ENCODE measurements at regions not wholly inside any gene's neighbourhood (a gene's known extent, or its start where the extent isn't known, plus 50 kb on each side); places are given as distances from the start of the nearest gene placed in this dataset.

- TF ChIP-seq, protein P1, sequence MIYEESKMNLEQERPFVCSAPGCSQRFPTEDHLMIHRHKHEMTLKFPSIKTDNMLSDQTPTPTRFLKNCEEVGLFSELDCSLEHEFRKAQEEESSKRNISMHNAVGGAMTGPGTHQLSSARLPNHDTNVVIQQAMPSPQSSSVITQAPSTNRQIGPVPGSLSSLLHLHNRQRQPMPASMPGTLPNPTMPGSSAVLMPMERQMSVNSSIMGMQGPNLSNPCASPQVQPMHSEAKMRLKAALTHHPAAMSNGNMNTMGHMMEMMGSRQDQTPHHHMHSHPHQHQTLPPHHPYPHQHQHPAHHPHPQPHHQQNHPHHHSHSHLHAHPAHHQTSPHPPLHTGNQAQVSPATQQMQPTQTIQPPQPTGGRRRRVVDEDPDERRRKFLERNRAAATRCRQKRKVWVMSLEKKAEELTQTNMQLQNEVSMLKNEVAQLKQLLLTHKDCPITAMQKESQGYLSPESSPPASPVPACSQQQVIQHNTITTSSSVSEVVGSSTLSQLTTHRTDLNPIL (CRISPR knock-in tag; IDR thresholded peaks at IDR 0.05; ENCODE audit: low read depth): no peak
- no peak for TF ChIP-seq TCF4 (CRISPR knock-in tag; IDR thresholded peaks at IDR 0.05; ENCODE audit: borderline replicate concordance)
- TF ChIP-seq BACH2 (CRISPR knock-in tag; IDR thresholded peaks at IDR 0.05; ENCODE audit: borderline replicate concordance): no peak
- no peak for TF ChIP-seq ZNF8 (CRISPR knock-in tag; IDR thresholded peaks at IDR 0.05)
- TF ChIP-seq, protein P2, sequence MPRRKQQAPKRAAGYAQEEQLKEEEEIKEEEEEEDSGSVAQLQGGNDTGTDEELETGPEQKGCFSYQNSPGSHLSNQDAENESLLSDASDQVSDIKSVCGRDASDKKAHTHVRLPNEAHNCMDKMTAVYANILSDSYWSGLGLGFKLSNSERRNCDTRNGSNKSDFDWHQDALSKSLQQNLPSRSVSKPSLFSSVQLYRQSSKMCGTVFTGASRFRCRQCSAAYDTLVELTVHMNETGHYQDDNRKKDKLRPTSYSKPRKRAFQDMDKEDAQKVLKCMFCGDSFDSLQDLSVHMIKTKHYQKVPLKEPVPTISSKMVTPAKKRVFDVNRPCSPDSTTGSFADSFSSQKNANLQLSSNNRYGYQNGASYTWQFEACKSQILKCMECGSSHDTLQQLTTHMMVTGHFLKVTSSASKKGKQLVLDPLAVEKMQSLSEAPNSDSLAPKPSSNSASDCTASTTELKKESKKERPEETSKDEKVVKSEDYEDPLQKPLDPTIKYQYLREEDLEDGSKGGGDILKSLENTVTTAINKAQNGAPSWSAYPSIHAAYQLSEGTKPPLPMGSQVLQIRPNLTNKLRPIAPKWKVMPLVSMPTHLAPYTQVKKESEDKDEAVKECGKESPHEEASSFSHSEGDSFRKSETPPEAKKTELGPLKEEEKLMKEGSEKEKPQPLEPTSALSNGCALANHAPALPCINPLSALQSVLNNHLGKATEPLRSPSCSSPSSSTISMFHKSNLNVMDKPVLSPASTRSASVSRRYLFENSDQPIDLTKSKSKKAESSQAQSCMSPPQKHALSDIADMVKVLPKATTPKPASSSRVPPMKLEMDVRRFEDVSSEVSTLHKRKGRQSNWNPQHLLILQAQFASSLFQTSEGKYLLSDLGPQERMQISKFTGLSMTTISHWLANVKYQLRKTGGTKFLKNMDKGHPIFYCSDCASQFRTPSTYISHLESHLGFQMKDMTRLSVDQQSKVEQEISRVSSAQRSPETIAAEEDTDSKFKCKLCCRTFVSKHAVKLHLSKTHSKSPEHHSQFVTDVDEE (CRISPR knock-in tag; IDR thresholded peaks at IDR 0.05): no peak
- TF ChIP-seq ZNF70 (CRISPR knock-in tag; IDR thresholded peaks at IDR 0.05): no peak
- no peak for TF ChIP-seq ESRRG (CRISPR knock-in tag; IDR thresholded peaks at IDR 0.05)
- TF ChIP-seq TOX (CRISPR knock-in tag; IDR thresholded peaks at IDR 0.05; ENCODE audit: borderline replicate concordance): no peak
- no peak for TF ChIP-seq ISL1 (CRISPR knock-in tag; IDR thresholded peaks at IDR 0.05)
- no peak for TF ChIP-seq ZNF565 (CRISPR knock-in tag; conservative IDR thresholded peaks at IDR 0.05; ENCODE audit: low read depth)
- no peak for ATAC-seq
Measured at GRCh38 chr2:104430852-104431251, 423.1 kb upstream of the POU3F3 start.

DNA sequence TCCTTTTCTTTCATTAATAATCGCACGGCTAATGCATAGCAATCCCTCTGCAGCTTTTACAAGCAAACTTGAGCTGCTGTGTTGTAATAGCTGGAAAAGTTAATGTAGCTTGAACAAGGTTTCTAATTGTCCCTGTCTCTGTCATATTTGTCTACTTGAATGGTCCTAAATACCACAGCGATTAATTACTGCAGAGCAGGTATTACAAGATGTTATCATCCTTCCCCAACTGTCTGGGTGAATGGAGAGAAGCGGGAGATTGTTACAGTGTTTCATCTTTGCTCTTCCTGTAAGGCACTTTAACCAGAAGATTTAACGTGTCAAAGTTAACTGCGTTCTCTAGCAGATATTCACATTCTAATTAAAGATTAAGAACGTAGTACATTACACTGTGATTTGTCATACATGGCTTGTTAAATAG is 422.2 kb upstream of the POU3F3 start:
- TF ChIP-seq OSR1 (CRISPR knock-in tag; IDR thresholded peaks at IDR 0.05): no peak
- no peak for TF ChIP-seq ZNF70 (CRISPR knock-in tag; IDR thresholded peaks at IDR 0.05)
- no peak for ATAC-seq

GRCh38 chr2:104432401-104432800 is 421.5 kb upstream of the POU3F3 start:
- no peak for TF ChIP-seq RARB (CRISPR knock-in tag; IDR thresholded peaks at IDR 0.05)
- ATAC-seq: no peak

GRCh38 chr2:104432991-104433390 is 420.9 kb upstream of the POU3F3 start:
- ATAC-seq: no peak
- TF ChIP-seq ESRRG (CRISPR knock-in tag; IDR thresholded peaks at IDR 0.05): no peak

- TF ChIP-seq ZNF565 (CRISPR knock-in tag; conservative IDR thresholded peaks at IDR 0.05; ENCODE audit: low read depth) (no peak), ZNF70 (CRISPR knock-in tag; IDR thresholded peaks at IDR 0.05) (no peak), ZFP3 (CRISPR knock-in tag; IDR thresholded peaks at IDR 0.05) (no peak), OSR1 (CRISPR knock-in tag; IDR thresholded peaks at IDR 0.05) (no peak), ZC3H10 (CRISPR knock-in tag; IDR thresholded peaks at IDR 0.05) (no peak), RARB (CRISPR knock-in tag; IDR thresholded peaks at IDR 0.05) (no peak), PPARA (CRISPR knock-in tag; IDR thresholded peaks at IDR 0.05; ENCODE audit: borderline replicate concordance) (no peak), SNAI2 (CRISPR knock-in tag; IDR thresholded peaks at IDR 0.05) (no peak), ZFP30 (CRISPR knock-in tag; IDR thresholded peaks at IDR 0.05) (no peak), ZNF8 (CRISPR knock-in tag; IDR thresholded peaks at IDR 0.05) (no peak), ISL1 (CRISPR knock-in tag; IDR thresholded peaks at IDR 0.05) (no peak)
- TF ChIP-seq, protein P3, sequence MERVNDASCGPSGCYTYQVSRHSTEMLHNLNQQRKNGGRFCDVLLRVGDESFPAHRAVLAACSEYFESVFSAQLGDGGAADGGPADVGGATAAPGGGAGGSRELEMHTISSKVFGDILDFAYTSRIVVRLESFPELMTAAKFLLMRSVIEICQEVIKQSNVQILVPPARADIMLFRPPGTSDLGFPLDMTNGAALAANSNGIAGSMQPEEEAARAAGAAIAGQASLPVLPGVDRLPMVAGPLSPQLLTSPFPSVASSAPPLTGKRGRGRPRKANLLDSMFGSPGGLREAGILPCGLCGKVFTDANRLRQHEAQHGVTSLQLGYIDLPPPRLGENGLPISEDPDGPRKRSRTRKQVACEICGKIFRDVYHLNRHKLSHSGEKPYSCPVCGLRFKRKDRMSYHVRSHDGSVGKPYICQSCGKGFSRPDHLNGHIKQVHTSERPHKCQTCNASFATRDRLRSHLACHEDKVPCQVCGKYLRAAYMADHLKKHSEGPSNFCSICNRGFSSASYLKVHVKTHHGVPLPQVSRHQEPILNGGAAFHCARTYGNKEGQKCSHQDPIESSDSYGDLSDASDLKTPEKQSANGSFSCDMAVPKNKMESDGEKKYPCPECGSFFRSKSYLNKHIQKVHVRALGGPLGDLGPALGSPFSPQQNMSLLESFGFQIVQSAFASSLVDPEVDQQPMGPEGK (CRISPR knock-in tag; IDR thresholded peaks at IDR 0.05; ENCODE audit: borderline replicate concordance): no peak
- TF ChIP-seq, protein P4, sequence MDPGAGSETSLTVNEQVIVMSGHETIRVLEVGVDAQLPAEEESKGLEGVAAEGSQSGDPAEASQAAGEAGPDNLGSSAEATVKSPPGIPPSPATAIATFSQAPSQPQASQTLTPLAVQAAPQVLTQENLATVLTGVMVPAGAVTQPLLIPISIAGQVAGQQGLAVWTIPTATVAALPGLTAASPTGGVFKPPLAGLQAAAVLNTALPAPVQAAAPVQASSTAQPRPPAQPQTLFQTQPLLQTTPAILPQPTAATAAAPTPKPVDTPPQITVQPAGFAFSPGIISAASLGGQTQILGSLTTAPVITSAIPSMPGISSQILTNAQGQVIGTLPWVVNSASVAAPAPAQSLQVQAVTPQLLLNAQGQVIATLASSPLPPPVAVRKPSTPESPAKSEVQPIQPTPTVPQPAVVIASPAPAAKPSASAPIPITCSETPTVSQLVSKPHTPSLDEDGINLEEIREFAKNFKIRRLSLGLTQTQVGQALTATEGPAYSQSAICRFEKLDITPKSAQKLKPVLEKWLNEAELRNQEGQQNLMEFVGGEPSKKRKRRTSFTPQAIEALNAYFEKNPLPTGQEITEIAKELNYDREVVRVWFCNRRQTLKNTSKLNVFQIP (CRISPR knock-in tag; IDR thresholded peaks at IDR 0.05; ENCODE audit: borderline replicate concordance, low read depth): no peak
- TF ChIP-seq, protein P1 (CRISPR knock-in tag; IDR thresholded peaks at IDR 0.05; ENCODE audit: low read depth): no peak
- no peak for ATAC-seq
Measured at GRCh38 chr2:104433657-104434056, 420.3 kb upstream of the POU3F3 start.

All from SK-N-SH treated with all-trans-retinoic acid at 6 μM for 48 hours (cell line).